ENCODE measurements at regions not wholly inside any gene's neighbourhood (a gene's known extent, or its start where the extent isn't known, plus 50 kb on each side); places are given as distances from the start of the nearest gene placed in this dataset.

- WGBS, result 97% methylated on average over 1 of the region's 1 CpG
- no peak overlapping the region for H3K27ac ChIP-seq
- no peak overlapping the region for H3K4me3 ChIP-seq
- no peak for DNase-seq (ENCODE audit: low spot score)
- TF ChIP-seq POLR2A (IDR thresholded peaks at IDR 0.05) (no peak), POLR2AphosphoS5 (IDR thresholded peaks at IDR 0.05) (no peak), CTCF (IDR thresholded peaks at IDR 0.05) (no peak)
- H3K4me1 ChIP-seq (replicated peaks), result no peaks in the 10 kb centered on the region
- no peaks in the 10 kb centered on the region for H3K36me3 ChIP-seq
- no peaks in the 10 kb centered on the region for H3K9me3 ChIP-seq
- no peaks in the 10 kb centered on the region for H3K27me3 ChIP-seq (replicated peaks; ENCODE audit: insufficient read depth)
- intact Hi-C loops (cut with DNase I), result no loop called here
These were observed 130.3 kb upstream of the FAM98A start for GRCh38 chr2:33729353-33729752.

GRCh38 chr2:33728106-33728505, 129.0 kb upstream of the FAM98A start:
- TF ChIP-seq CTCF (IDR thresholded peaks at IDR 0.05) (no peak), POLR2AphosphoS5 (IDR thresholded peaks at IDR 0.05) (no peak), POLR2A (IDR thresholded peaks at IDR 0.05) (no peak)
- no peak overlapping the region for H3K4me3 ChIP-seq
- H3K9me3 ChIP-seq, result no peaks in the 10 kb centered on the region
- H3K36me3 ChIP-seq, result no peaks in the 10 kb centered on the region
- no peak for DNase-seq (ENCODE audit: low spot score)
- H3K27me3 ChIP-seq (replicated peaks; ENCODE audit: insufficient read depth), result no peaks in the 10 kb centered on the region
- intact Hi-C loops (cut with DNase I), result no loop called here
- 93% methylated on average over 14 of the region's 14 CpGs for WGBS
- H3K27ac ChIP-seq, result no peak overlapping the region
- H3K4me1 ChIP-seq (replicated peaks), result no peaks in the 10 kb centered on the region

- H3K4me1 ChIP-seq (replicated peaks), result no peaks in the 10 kb centered on the region
- intact Hi-C loops (cut with DNase I), result no loop called here
- H3K4me3 ChIP-seq, result no peak overlapping the region
- no peaks in the 10 kb centered on the region for H3K27me3 ChIP-seq (replicated peaks; ENCODE audit: insufficient read depth)
- DNase-seq (ENCODE audit: low spot score), result no peak
- WGBS, result 94% methylated on average over 40 of the region's 41 CpGs
- no peaks in the 10 kb centered on the region for H3K36me3 ChIP-seq
- TF ChIP-seq POLR2A (IDR thresholded peaks at IDR 0.05), result no peak
- no peak for TF ChIP-seq POLR2AphosphoS5 (IDR thresholded peaks at IDR 0.05)
- TF ChIP-seq CTCF (IDR thresholded peaks at IDR 0.05), result no peak
- H3K9me3 ChIP-seq, result no peaks in the 10 kb centered on the region
- no peak overlapping the region for H3K27ac ChIP-seq
These were observed 128.4 kb upstream of the FAM98A start for GRCh38 chr2:33727361-33728032.

- DNase-seq (ENCODE audit: low spot score), result no peak
- TF ChIP-seq POLR2AphosphoS5 (IDR thresholded peaks at IDR 0.05), result no peak
- no peak for TF ChIP-seq CTCF (IDR thresholded peaks at IDR 0.05)
- TF ChIP-seq POLR2A (IDR thresholded peaks at IDR 0.05), result no peak
- WGBS, result 86% methylated on average over 8 of the region's 8 CpGs
- H3K27ac ChIP-seq, result no peak overlapping the region
- H3K27me3 ChIP-seq (replicated peaks; ENCODE audit: insufficient read depth), result no peaks in the 10 kb centered on the region
- no peaks in the 10 kb centered on the region for H3K36me3 ChIP-seq
- no peak overlapping the region for H3K4me3 ChIP-seq
- no peaks in the 10 kb centered on the region for H3K9me3 ChIP-seq
- H3K4me1 ChIP-seq (replicated peaks), result no peaks in the 10 kb centered on the region
- intact Hi-C loops (cut with DNase I), result no loop called here
These were observed 127.3 kb upstream of the FAM98A start for GRCh38 chr2:33726415-33726814.

GRCh38 chr2:33723329-33723728, 124.2 kb upstream of the FAM98A start:
- 64% methylated on average over 3 of the region's 3 CpGs for WGBS
- DNase-seq (ENCODE audit: low spot score), result no peak
- Histone ChIP-seq H3K4me1 (replicated peaks) (no peaks in the 10 kb centered on the region), H3K4me3 (no peak overlapping the region), H3K36me3 (no peaks in the 10 kb centered on the region), H3K9me3 (no peaks in the 10 kb centered on the region), H3K27me3 (replicated peaks; ENCODE audit: insufficient read depth) (no peaks in the 10 kb centered on the region), H3K27ac (no peak overlapping the region)
- intact Hi-C loops (cut with DNase I), result no loop called here
- TF ChIP-seq CTCF (IDR thresholded peaks at IDR 0.05) (no peak), POLR2A (IDR thresholded peaks at IDR 0.05) (no peak), POLR2AphosphoS5 (IDR thresholded peaks at IDR 0.05) (no peak)

All from prostate gland (tissue), 2 donors.